ENCODE measurements at regions not wholly inside any gene's neighbourhood (a gene's known extent, or its start where the extent isn't known, plus 50 kb on each side); places are given as distances from the start of the nearest gene placed in this dataset.

DNA sequence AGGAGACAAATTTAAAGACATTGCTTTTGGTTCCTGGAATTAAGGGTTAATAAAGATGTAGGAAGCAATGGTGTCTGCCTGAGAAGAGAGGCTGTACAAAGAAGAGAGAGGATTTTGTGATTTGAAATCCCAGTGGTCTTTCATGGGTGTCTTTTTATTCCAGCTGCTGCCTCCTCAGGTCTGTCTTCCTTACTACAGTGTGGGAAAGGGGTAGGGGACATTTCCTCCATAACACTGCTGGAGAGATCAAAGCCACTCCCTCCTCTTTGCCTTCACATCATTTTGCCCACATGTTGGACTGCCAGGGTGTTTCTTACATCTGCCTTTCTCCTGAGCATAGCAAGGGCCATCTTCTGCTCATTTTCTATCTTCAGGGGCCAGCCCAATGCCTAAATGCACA, 348.5 kb downstream of the EN1 start:
- TF ChIP-seq POLR2A (IDR thresholded peaks at IDR 0.05; ENCODE audit: low read length) = no peak
- no peak for TF ChIP-seq CTCF (IDR thresholded peaks at IDR 0.05)
- TF ChIP-seq EP300 (IDR thresholded peaks at IDR 0.05) = no peak
